22Rv1 (cell line): ENCODE measurements at regions not wholly inside any gene's neighbourhood (a gene's known extent, or its start where the extent isn't known, plus 50 kb on each side); places are given as distances from the start of the nearest gene placed in this dataset.

ENCODE experiments used
- ZFX ChIP-seq: fragments of 450-650 bp; IDR thresholded peaks from 2 replicates; pipeline ENCODE4 v1.6.1; 2017; ENCODE audit warnings: antibody characterized with exemption, borderline replicate concordance
- TF ChIP-seq, protein P1 (sequence below): fragments of 450-650 bp; IDR thresholded peaks from 2 replicates; pipeline ENCODE4 v1.5.1; 2017; ENCODE audit warnings: mild to moderate bottlenecking

DNA sequence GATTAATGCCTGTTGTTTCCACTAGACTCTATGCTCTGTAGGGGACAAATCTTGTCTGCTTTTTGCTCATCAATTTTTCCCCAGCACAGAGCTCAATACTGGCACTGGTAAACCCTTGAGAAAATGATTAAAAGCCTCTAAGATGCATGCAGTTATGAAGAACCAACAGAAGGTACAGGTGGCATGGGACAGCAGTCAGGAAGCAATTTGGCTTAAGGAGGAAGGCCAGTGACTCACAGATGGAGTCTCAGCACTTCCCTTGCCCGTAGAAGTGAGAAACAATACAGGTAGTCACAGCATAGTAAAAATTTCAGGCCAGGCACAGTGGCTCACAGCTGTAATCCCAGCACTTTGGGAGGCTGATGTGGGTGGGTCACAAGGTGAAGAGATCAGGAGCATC lies 504.7 kb upstream of the RBFOX1 start:
- TF ChIP-seq, protein P1, sequence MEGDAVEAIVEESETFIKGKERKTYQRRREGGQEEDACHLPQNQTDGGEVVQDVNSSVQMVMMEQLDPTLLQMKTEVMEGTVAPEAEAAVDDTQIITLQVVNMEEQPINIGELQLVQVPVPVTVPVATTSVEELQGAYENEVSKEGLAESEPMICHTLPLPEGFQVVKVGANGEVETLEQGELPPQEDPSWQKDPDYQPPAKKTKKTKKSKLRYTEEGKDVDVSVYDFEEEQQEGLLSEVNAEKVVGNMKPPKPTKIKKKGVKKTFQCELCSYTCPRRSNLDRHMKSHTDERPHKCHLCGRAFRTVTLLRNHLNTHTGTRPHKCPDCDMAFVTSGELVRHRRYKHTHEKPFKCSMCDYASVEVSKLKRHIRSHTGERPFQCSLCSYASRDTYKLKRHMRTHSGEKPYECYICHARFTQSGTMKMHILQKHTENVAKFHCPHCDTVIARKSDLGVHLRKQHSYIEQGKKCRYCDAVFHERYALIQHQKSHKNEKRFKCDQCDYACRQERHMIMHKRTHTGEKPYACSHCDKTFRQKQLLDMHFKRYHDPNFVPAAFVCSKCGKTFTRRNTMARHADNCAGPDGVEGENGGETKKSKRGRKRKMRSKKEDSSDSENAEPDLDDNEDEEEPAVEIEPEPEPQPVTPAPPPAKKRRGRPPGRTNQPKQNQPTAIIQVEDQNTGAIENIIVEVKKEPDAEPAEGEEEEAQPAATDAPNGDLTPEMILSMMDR = no peak
- TF ChIP-seq ZFX = no peak
